Natural killer cell (primary cell): ENCODE measurements at regions not wholly inside any gene's neighbourhood (a gene's known extent, or its start where the extent isn't known, plus 50 kb on each side); places are given as distances from the start of the nearest gene placed in this dataset.

Experiments
- ATAC-seq, 3 donors: fragments of 150-1000 bp in 2 of 3; fragments of 200-7000 bp in 1 of 3; cut with Tn5 transposase; 1 replicate in 1 of 3; 2 replicates in 2 of 3; pipeline ENCODE4 v1.10.0; 2021; ENCODE audit warnings: mild to moderate bottlenecking in 2 of 3, moderate library complexity in 2 of 3
- DNase-seq, 2 donors: peaks; one replicate each; pipeline versions ENCODE4 v3.0.0 to v3.0.0-alpha.2; 2013 to 2021; ENCODE audit warnings: mixed read lengths in 1 of 2
- H3K27ac ChIP-seq: one replicate; pipeline ENCODE4 v1.5.1; 2013; ENCODE audit warnings: mild to moderate bottlenecking, low read length
- H3K27me3 ChIP-seq: one replicate; pipeline ENCODE4 v1.6.1; 2013; ENCODE audit warnings: low read length; ENCODE audit not compliant: control insufficient read depth, insufficient read depth
- H3K36me3 ChIP-seq: one replicate; pipeline ENCODE4 v1.6.1; 2013; ENCODE audit warnings: low read length; ENCODE audit not compliant: control insufficient read depth, insufficient read depth
- H3K4me1 ChIP-seq: one replicate; pipeline ENCODE4 v1.6.1; 2013; ENCODE audit warnings: low read length; ENCODE audit not compliant: control insufficient read depth, insufficient read depth
- H3K4me3 ChIP-seq: one replicate; pipeline ENCODE4 v1.5.1; 2013; ENCODE audit warnings: low read length
- H3K9me3 ChIP-seq: one replicate; pipeline ENCODE4 v1.6.1; 2013; ENCODE audit warnings: low read length; ENCODE audit not compliant: control insufficient read depth, insufficient read depth
- H3K27ac Mint-ChIP-seq, 2 donors: one replicate each; pipeline ENCODE4 v1.8.0; 2022; ENCODE audit warnings: mild to moderate bottlenecking in 2 of 2, mixed read lengths in 2 of 2, moderate library complexity in 1 of 2
- H3K27me3 Mint-ChIP-seq, 2 donors: one replicate each; pipeline ENCODE4 v1.8.0; 2022; ENCODE audit warnings: low read depth in 2 of 2, mixed read lengths in 2 of 2
- H3K36me3 Mint-ChIP-seq: one replicate; pipeline ENCODE4 v1.8.0; 2022; ENCODE audit warnings: mixed read lengths
- H3K4me1 Mint-ChIP-seq, 2 donors: one replicate each; pipeline ENCODE4 v1.8.0; 2022; ENCODE audit warnings: mixed read lengths in 2 of 2
- H3K4me3 Mint-ChIP-seq: one replicate; pipeline ENCODE4 v1.8.0; 2022; ENCODE audit warnings: mild to moderate bottlenecking, moderate library complexity, mixed read lengths
- H3K9me3 Mint-ChIP-seq, 2 donors: one replicate each; pipeline ENCODE4 v1.8.0; 2022; ENCODE audit warnings: mixed read lengths in 2 of 2
- WGBS: methylation state at CpG from one replicate; pipeline ENCODE4 v1.1.7; 2013; ENCODE audit warnings: missing lambda C conversion rate; ENCODE audit not compliant: insufficient coverage; 5-methylcytosine and 5-hydroxymethylcytosine counted together
- intact Hi-C: fragments of 100-400 bp; cut with micrococcal nuclease; formaldehyde crosslinking; loops from one replicate; pipeline ENCODE4 v1.14.2; 2022
- TF ChIP-seq, protein P1 (sequence below): fragments of 200-600 bp; IDR thresholded peaks from one replicate; pipeline ENCODE4 v1.8.0; 2022; ENCODE audit warnings: antibody characterized with exemption

GRCh38 chr4:188680667-188681063 is 541.4 kb downstream of the TRIML1 start:
- Mint-ChIP-seq H3K27me3 (no peaks in the 10 kb centered on the region), H3K36me3 (peaks cover 15% of the 10 kb centered on the region), H3K9me3 (peaks cover 16 to 21% of the 10 kb centered on the region in 2 donors), H3K4me3 (no peak overlapping the region), H3K27ac (no peak overlapping the region), H3K4me1 (no peaks in the 10 kb centered on the region)
- H3K4me1 ChIP-seq = no peaks in the 10 kb centered on the region
- WGBS = 94% methylated on average over 14 of the region's 14 CpGs
- H3K9me3 ChIP-seq = peaks cover 10% of the 10 kb centered on the region
- TF ChIP-seq, protein P1, sequence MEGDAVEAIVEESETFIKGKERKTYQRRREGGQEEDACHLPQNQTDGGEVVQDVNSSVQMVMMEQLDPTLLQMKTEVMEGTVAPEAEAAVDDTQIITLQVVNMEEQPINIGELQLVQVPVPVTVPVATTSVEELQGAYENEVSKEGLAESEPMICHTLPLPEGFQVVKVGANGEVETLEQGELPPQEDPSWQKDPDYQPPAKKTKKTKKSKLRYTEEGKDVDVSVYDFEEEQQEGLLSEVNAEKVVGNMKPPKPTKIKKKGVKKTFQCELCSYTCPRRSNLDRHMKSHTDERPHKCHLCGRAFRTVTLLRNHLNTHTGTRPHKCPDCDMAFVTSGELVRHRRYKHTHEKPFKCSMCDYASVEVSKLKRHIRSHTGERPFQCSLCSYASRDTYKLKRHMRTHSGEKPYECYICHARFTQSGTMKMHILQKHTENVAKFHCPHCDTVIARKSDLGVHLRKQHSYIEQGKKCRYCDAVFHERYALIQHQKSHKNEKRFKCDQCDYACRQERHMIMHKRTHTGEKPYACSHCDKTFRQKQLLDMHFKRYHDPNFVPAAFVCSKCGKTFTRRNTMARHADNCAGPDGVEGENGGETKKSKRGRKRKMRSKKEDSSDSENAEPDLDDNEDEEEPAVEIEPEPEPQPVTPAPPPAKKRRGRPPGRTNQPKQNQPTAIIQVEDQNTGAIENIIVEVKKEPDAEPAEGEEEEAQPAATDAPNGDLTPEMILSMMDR = no peak
- no peak overlapping the region for H3K4me3 ChIP-seq
- H3K27me3 ChIP-seq = no peaks in the 10 kb centered on the region
- H3K36me3 ChIP-seq = no peaks in the 10 kb centered on the region
- H3K27ac ChIP-seq = no peak overlapping the region
- DNase-seq = no peak
- ATAC-seq = no peak
- intact Hi-C loops = no loop called here

DNA sequence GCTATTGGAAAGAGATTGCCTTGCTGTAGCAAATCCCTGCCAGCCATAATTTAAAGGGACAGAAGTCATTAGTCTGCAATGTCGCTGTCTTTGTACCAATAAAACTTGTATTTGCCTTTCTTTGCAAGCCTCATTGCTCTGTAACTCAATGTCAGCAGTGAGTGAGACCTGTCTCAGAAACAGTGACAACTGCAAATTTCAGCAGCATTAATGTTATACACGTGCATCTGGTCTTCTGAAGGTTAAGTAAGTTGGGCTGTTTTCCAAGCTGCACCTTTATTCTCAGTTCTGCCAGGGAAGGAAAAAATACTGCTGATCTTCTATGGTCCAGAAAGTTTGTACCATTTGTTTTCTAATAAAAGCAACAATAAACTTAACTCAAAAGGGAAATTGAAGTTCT is 543.1 kb downstream of the TRIML1 start:
- TF ChIP-seq, protein P1 = no peak
- Mint-ChIP-seq H3K4me3 (no peak overlapping the region), H3K4me1 (no peaks in the 10 kb centered on the region), H3K27ac (no peak overlapping the region), H3K9me3 (peaks cover 15 to 18% of the 10 kb centered on the region in 2 donors), H3K27me3 (no peaks in the 10 kb centered on the region), H3K36me3 (peaks cover 15% of the 10 kb centered on the region)
- Histone ChIP-seq H3K36me3 (no peaks in the 10 kb centered on the region), H3K27ac (no peak overlapping the region), H3K4me3 (no peak overlapping the region), H3K27me3 (no peaks in the 10 kb centered on the region), H3K4me1 (no peaks in the 10 kb centered on the region), H3K9me3 (peaks cover 10% of the 10 kb centered on the region)
- ATAC-seq (no peak), DNase-seq (no peak)
- intact Hi-C loops = no loop called here
- 78% methylated on average over 2 of the region's 2 CpGs for WGBS

GRCh38 chr4:188683571-188683970 is 544.3 kb downstream of the TRIML1 start:
- H3K27me3 ChIP-seq = no peaks in the 10 kb centered on the region
- no peak overlapping the region for H3K27ac ChIP-seq
- no peak overlapping the region for H3K27ac Mint-ChIP-seq
- no peak overlapping the region for H3K4me3 Mint-ChIP-seq
- 90% methylated on average over 2 of the region's 2 CpGs for WGBS
- intact Hi-C loops = no loop called here
- H3K36me3 Mint-ChIP-seq = peaks cover 15% of the 10 kb centered on the region
- no peaks in the 10 kb centered on the region for H3K4me1 Mint-ChIP-seq
- DNase-seq (no peak), ATAC-seq (no peak)
- no peak overlapping the region for H3K4me3 ChIP-seq
- H3K36me3 ChIP-seq = no peaks in the 10 kb centered on the region
- peaks cover 10% of the 10 kb centered on the region for H3K9me3 ChIP-seq
- H3K4me1 ChIP-seq = no peaks in the 10 kb centered on the region
- TF ChIP-seq, protein P1 = no peak
- no peaks in the 10 kb centered on the region for H3K27me3 Mint-ChIP-seq
- H3K9me3 Mint-ChIP-seq = peaks cover 13 to 19% of the 10 kb centered on the region in 2 donors

GRCh38 chr4:188688956-188689355 is 549.7 kb downstream of the TRIML1 start:
- DNase-seq (no peak), ATAC-seq (no peak)
- Histone ChIP-seq H3K4me3 (no peak overlapping the region), H3K9me3 (peaks cover 3% of the 10 kb centered on the region), H3K27ac (no peak overlapping the region), H3K27me3 (no peaks in the 10 kb centered on the region), H3K36me3 (no peaks in the 10 kb centered on the region), H3K4me1 (no peaks in the 10 kb centered on the region)
- H3K4me3 Mint-ChIP-seq = no peak overlapping the region
- no peaks in the 10 kb centered on the region for H3K27me3 Mint-ChIP-seq
- intact Hi-C loops = no loop called here
- WGBS = no CpG with 5 or more reads among the region's 2 CpGs
- no peaks in the 10 kb centered on the region for H3K4me1 Mint-ChIP-seq
- TF ChIP-seq, protein P1 = no peak
- H3K9me3 Mint-ChIP-seq = peaks cover 12 to 18% of the 10 kb centered on the region in 2 donors
- H3K27ac Mint-ChIP-seq = no peak overlapping the region
- peaks cover 7% of the 10 kb centered on the region for H3K36me3 Mint-ChIP-seq
